H9 (cell line): ENCODE measurements at regions not wholly inside any gene's neighbourhood (a gene's known extent, or its start where the extent isn't known, plus 50 kb on each side); places are given as distances from the start of the nearest gene placed in this dataset.
A peak's percentile ranks its signal among the peaks of the same experiment; 100 is the strongest.

Experiments
- DNase-seq: peaks from one replicate; pipeline ENCODE4 v3.0.0-alpha.2; 2017
- H2AFZ ChIP-seq: one replicate; pipeline ENCODE4 v1.6.1; 2013; ENCODE audit warnings: mild to moderate bottlenecking, low read length, control low read depth, moderate library complexity
- H2AK5ac ChIP-seq: 2 replicates; pipeline ENCODE4 v1.6.1; 2013; ENCODE audit warnings: low read length, control low read depth, mixed read lengths; ENCODE audit not compliant: insufficient read length
- H2BK120ac ChIP-seq: one replicate; pipeline ENCODE4 v1.6.1; 2013; ENCODE audit warnings: low read depth, mild to moderate bottlenecking, low read length, control low read depth, inconsistent platforms; ENCODE audit not compliant: poor library complexity, severe bottlenecking
- H2BK12ac ChIP-seq: 2 replicates; pipeline ENCODE4 v1.6.1; 2013; ENCODE audit warnings: low read length, control low read depth, mixed read lengths, low read depth; ENCODE audit not compliant: insufficient read length
- H2BK15ac ChIP-seq: 2 replicates; pipeline ENCODE4 v1.6.1; 2013; ENCODE audit warnings: low read depth, low read length, control low read depth
- H2BK20ac ChIP-seq: one replicate; pipeline ENCODE4 v1.6.1; 2013; ENCODE audit warnings: low read depth, mild to moderate bottlenecking, low read length, control low read depth, inconsistent platforms; ENCODE audit not compliant: poor library complexity, severe bottlenecking
- H2BK5ac ChIP-seq: 2 replicates; pipeline ENCODE4 v1.6.1; 2013; ENCODE audit warnings: low read length, control low read depth, mixed read lengths; ENCODE audit not compliant: insufficient read length
- H3K14ac ChIP-seq: 2 replicates; pipeline ENCODE4 v1.6.1; 2013; ENCODE audit warnings: low read length, control low read depth; ENCODE audit not compliant: insufficient read depth
- H3K18ac ChIP-seq: 2 replicates; pipeline ENCODE4 v1.6.1; 2013; ENCODE audit warnings: low read depth, mild to moderate bottlenecking, mixed read lengths, low read length, control low read depth; ENCODE audit not compliant: insufficient read length
- H3K23ac ChIP-seq: 2 replicates; pipeline ENCODE4 v1.6.1; 2013; ENCODE audit warnings: low read length, control low read depth, mixed read lengths, low read depth; ENCODE audit not compliant: insufficient read length
- H3K23me2 ChIP-seq: 2 replicates; pipeline ENCODE4 v1.6.1; 2013; ENCODE audit warnings: low read depth, mild to moderate bottlenecking, mixed read lengths, low read length, control low read depth; ENCODE audit not compliant: insufficient read length, poor library complexity, severe bottlenecking
- H3K27ac ChIP-seq: 2 replicates; pipeline ENCODE4 v1.5.1; 2013; ENCODE audit warnings: low read length, control low read depth, mixed read lengths, low read depth; ENCODE audit not compliant: insufficient read length
- H3K27me3 ChIP-seq: 2 replicates; pipeline ENCODE4 v1.6.1; 2013; ENCODE audit warnings: low read length, control low read depth, inconsistent platforms; ENCODE audit not compliant: insufficient read depth
- H3K4ac ChIP-seq: 2 replicates; pipeline ENCODE4 v1.6.1; 2013; ENCODE audit warnings: low read depth, mild to moderate bottlenecking, control low read depth, inconsistent platforms, low read length, moderate library complexity
- H3K4me1 ChIP-seq: 2 replicates; pipeline ENCODE4 v1.6.1; 2013; ENCODE audit warnings: low read length, control low read depth, inconsistent platforms; ENCODE audit not compliant: insufficient read depth
- H3K4me2 ChIP-seq: 2 replicates; pipeline ENCODE4 v1.6.1; 2013; ENCODE audit warnings: low read length, control low read depth, mixed read lengths; ENCODE audit not compliant: insufficient read length, insufficient read depth
- H3K56ac ChIP-seq: 2 replicates; pipeline ENCODE4 v1.6.1; 2013; ENCODE audit warnings: low read depth, mild to moderate bottlenecking, mixed read lengths, low read length, control low read depth; ENCODE audit not compliant: insufficient read length
- H3K79me1 ChIP-seq: 2 replicates; pipeline ENCODE4 v1.6.1; 2013; ENCODE audit warnings: low read depth, mild to moderate bottlenecking, moderate library complexity, low read length, control low read depth, inconsistent platforms; ENCODE audit not compliant: insufficient read depth, poor library complexity, severe bottlenecking
- H3K79me2 ChIP-seq: 2 replicates; pipeline ENCODE4 v1.6.1; 2013; ENCODE audit warnings: low read length, control low read depth, inconsistent platforms; ENCODE audit not compliant: insufficient read depth
- H3K9ac ChIP-seq: 2 replicates; pipeline ENCODE4 v1.6.1; 2013; ENCODE audit warnings: low read length, control low read depth, mixed read lengths; ENCODE audit not compliant: insufficient read length; ENCODE audit errors: extremely low read depth
- H3K9me3 ChIP-seq: one replicate; pipeline ENCODE4 v1.6.1; 2013; ENCODE audit warnings: low read depth, low read length, inconsistent platforms; ENCODE audit not compliant: control insufficient read depth
- H3T11ph ChIP-seq: one replicate; pipeline ENCODE4 v1.6.1; 2013; ENCODE audit warnings: mild to moderate bottlenecking, low read length, control low read depth, inconsistent platforms
- H4K20me1 ChIP-seq: one replicate; pipeline ENCODE4 v1.6.1; 2013; ENCODE audit not compliant: control insufficient read depth, insufficient read length, insufficient read depth
- H4K5ac ChIP-seq: 2 replicates; pipeline ENCODE4 v1.6.1; 2013; ENCODE audit warnings: low read depth, mild to moderate bottlenecking, mixed read lengths, low read length, control low read depth; ENCODE audit not compliant: insufficient read length
- H4K8ac ChIP-seq: replicated peaks from 2 replicates; pipeline ENCODE4 v1.6.1; 2013; ENCODE audit warnings: low read length, control low read depth, mixed read lengths, low read depth; ENCODE audit not compliant: insufficient read length
- H4K91ac ChIP-seq: 2 replicates; pipeline ENCODE4 v1.6.1; 2013; ENCODE audit warnings: low read depth, mild to moderate bottlenecking, moderate library complexity, mixed read lengths, low read length, control low read depth; ENCODE audit not compliant: insufficient read length
- H3K27ac Mint-ChIP-seq, 3 experiments: 2 replicates in 2 of 3; 3 replicates in 1 of 3; pipeline ENCODE4 v1.8.0; 2020 to 2021; ENCODE audit warnings: mixed read lengths in 3 of 3, mild to moderate bottlenecking in 1 of 3, moderate library complexity in 1 of 3
- H3K27me3 Mint-ChIP-seq: 2 replicates; pipeline ENCODE4 v1.8.0; 2021; ENCODE audit warnings: low read depth, mild to moderate bottlenecking, moderate library complexity, mixed read lengths
- H3K36me3 Mint-ChIP-seq, 3 experiments: 2 replicates in 2 of 3; 3 replicates in 1 of 3; pipeline ENCODE4 v1.8.0; 2020 to 2021; ENCODE audit warnings: low read depth in 3 of 3, mixed read lengths in 3 of 3; ENCODE audit not compliant: insufficient read depth in 1 of 3
- H3K4me1 Mint-ChIP-seq, 2 experiments: 2 replicates each; pipeline ENCODE4 v1.8.0; 2020; ENCODE audit warnings: mixed read lengths in 2 of 2
- H3K4me3 Mint-ChIP-seq, 2 experiments: 2 replicates in 1 of 2; 3 replicates in 1 of 2; pipeline ENCODE4 v1.8.0; 2020 to 2021; ENCODE audit warnings: mild to moderate bottlenecking in 2 of 2, mixed read lengths in 2 of 2, moderate library complexity in 1 of 2
- H3K9me3 Mint-ChIP-seq, 2 experiments: 2 replicates in 1 of 2; 3 replicates in 1 of 2; pipeline ENCODE4 v1.8.0; 2020; ENCODE audit warnings: mild to moderate bottlenecking in 2 of 2, mixed read lengths in 2 of 2, moderate library complexity in 1 of 2
- WGBS: extraction: QIAGEN DNeasy Blood & Tissue Kit; methylation state at CpG from one replicate; pipeline ENCODE4 v1.1.7; 2013; ENCODE audit warnings: missing lambda C conversion rate, low lambda C conversion rate, mixed read lengths; ENCODE audit not compliant: insufficient read length; ENCODE audit errors: extremely low coverage; 5-methylcytosine and 5-hydroxymethylcytosine counted together
- TF ChIP-seq, protein P1 (sequence below): fragments of 200-600 bp; sonication (generic); conservative IDR thresholded peaks from 3 replicates; pipeline ENCODE4 v1.8.0; 2021; ENCODE audit warnings: antibody characterized with exemption, mild to moderate bottlenecking

DNA sequence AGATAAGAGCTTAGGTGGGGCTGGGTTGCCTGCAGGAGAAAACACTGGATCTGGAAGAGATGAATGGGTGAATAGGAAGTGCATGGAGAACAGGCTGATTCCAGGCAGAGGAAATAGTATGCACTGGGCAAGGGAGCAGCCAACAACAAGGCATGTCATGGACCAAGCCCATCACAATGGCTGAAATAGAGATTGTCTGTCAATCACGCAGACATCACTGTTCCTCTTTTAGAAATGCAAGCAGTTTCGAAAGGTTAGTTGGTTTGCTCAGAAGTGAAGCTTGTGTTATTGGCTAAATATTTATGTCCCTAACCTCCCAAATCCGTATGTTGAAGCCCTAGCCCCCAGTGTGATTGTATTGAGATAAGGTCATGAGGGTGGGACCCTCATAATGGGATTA, 621.7 kb upstream of the CDH11 start:
- H3K23me2 ChIP-seq: no peaks in the 10 kb centered on the region
- Mint-ChIP-seq H3K36me3 (no peaks in the 10 kb centered on the region), H3K4me1 (peaks cover under 1 to 5% of the 10 kb centered on the region in 2 experiments; a peak in 3 of 4 replicates), H3K27me3 (no peaks in the 10 kb centered on the region; the same call in 1 of the 2 replicates), H3K4me3 (no peak overlapping the region), H3K9me3 (no peaks in the 10 kb centered on the region), H3K27ac (peak overlapping the region in 1 of 3 experiments; percentile 52; a peak in 1 of 7 replicates)
- no peak overlapping the region for H3K14ac ChIP-seq
- no peak overlapping the region for H4K5ac ChIP-seq
- no peak overlapping the region for H2AK5ac ChIP-seq
- H3K79me2 ChIP-seq: no peaks in the 10 kb centered on the region
- H4K20me1 ChIP-seq: no peaks in the 10 kb centered on the region
- H2BK5ac ChIP-seq: no peak overlapping the region
- TF ChIP-seq, protein P1, sequence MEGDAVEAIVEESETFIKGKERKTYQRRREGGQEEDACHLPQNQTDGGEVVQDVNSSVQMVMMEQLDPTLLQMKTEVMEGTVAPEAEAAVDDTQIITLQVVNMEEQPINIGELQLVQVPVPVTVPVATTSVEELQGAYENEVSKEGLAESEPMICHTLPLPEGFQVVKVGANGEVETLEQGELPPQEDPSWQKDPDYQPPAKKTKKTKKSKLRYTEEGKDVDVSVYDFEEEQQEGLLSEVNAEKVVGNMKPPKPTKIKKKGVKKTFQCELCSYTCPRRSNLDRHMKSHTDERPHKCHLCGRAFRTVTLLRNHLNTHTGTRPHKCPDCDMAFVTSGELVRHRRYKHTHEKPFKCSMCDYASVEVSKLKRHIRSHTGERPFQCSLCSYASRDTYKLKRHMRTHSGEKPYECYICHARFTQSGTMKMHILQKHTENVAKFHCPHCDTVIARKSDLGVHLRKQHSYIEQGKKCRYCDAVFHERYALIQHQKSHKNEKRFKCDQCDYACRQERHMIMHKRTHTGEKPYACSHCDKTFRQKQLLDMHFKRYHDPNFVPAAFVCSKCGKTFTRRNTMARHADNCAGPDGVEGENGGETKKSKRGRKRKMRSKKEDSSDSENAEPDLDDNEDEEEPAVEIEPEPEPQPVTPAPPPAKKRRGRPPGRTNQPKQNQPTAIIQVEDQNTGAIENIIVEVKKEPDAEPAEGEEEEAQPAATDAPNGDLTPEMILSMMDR: no peak
- no peak overlapping the region for H3K56ac ChIP-seq
- H2AFZ ChIP-seq: no peak overlapping the region
- no peak overlapping the region for H2BK15ac ChIP-seq
- no peak overlapping the region for H3K18ac ChIP-seq
- no peak overlapping the region for H3K27ac ChIP-seq
- DNase-seq: no peak
- H3K4ac ChIP-seq: no peak overlapping the region
- H2BK12ac ChIP-seq: no peak overlapping the region
- no peak overlapping the region for H3K4me2 ChIP-seq
- H3K4me1 ChIP-seq: no peaks in the 10 kb centered on the region
- no peaks in the 10 kb centered on the region for H3K27me3 ChIP-seq
- H3T11ph ChIP-seq: no peak overlapping the region
- no peak overlapping the region for H2BK20ac ChIP-seq
- no peak overlapping the region for H4K8ac ChIP-seq
- no peak overlapping the region for H2BK120ac ChIP-seq
- H3K9ac ChIP-seq: no peak overlapping the region
- no CpG with 5 or more reads among the region's 3 CpGs for WGBS
- H3K23ac ChIP-seq: no peak overlapping the region
- no peaks in the 10 kb centered on the region for H3K79me1 ChIP-seq
- no peak overlapping the region for H4K91ac ChIP-seq
- no peaks in the 10 kb centered on the region for H3K9me3 ChIP-seq
